OCI-LY7 (cell line): ENCODE measurements at regions not wholly inside any gene's neighbourhood (a gene's known extent, or its start where the extent isn't known, plus 50 kb on each side); places are given as distances from the start of the nearest gene placed in this dataset.
A peak's percentile ranks its signal among the peaks of the same experiment; 100 is the strongest.
"Not testable (repeated sequence)": the region's sequence is repeated elsewhere in the genome, so short reads cannot be mapped to it uniquely, and the experiment has no call there.

Source experiments
- BruUV-seq: library from RNA; stranded (reverse); fragments of 400-500 nt; replicated peaks from 2 replicates; lab custom pipeline; 2021; lab: Mats Ljungman, UMichigan
- CTCF ChIA-PET: fragments of 300-600 bp; sonication (Branson Sonifier 250); formaldehyde crosslinking; loops from one replicate; lab custom pipeline; 2022; ENCODE audit warnings: antibody characterized with exemption; ENCODE audit not compliant: unreplicated experiment; lab: Charles Lee
- POLR2A ChIA-PET: fragments of 300-600 bp; sonication (Branson Sonifier 250); formaldehyde crosslinking; loops from one replicate; lab custom pipeline; 2022; ENCODE audit warnings: antibody characterized with exemption; lab: Charles Lee
- DNase-seq: peaks from one replicate; pipeline ENCODE4 v3.0.0-alpha.2; 2015; ENCODE audit warnings: low spot score
- H2AFZ ChIP-seq: fragments of 200-600 bp; sonication (generic), shearing (Covaris generic); 2 replicates; pipeline ENCODE4 v1.6.1; 2014; ENCODE audit warnings: mild to moderate bottlenecking, antibody characterized with exemption, low read length, moderate library complexity
- H3K27ac ChIP-seq: fragments of 200-600 bp; sonication (generic); 2 replicates; pipeline ENCODE4 v1.5.1; 2014; ENCODE audit warnings: mixed run types, low read depth, mild to moderate bottlenecking, moderate library complexity, low read length, inconsistent platforms; ENCODE audit not compliant: poor library complexity, severe bottlenecking
- H3K36me3 ChIP-seq: fragments of 200-600 bp; sonication (generic); 2 replicates; pipeline ENCODE4 v1.6.1; 2014; ENCODE audit warnings: mild to moderate bottlenecking, antibody characterized with exemption, low read length, moderate library complexity, mixed read lengths; ENCODE audit not compliant: insufficient read depth
- H3K4me1 ChIP-seq: fragments of 200-600 bp; sonication (generic); 2 replicates; pipeline ENCODE4 v1.5.1; 2014; ENCODE audit warnings: mild to moderate bottlenecking, low read length; ENCODE audit not compliant: insufficient read depth, poor library complexity, severe bottlenecking
- H3K4me2 ChIP-seq: fragments of 200-600 bp; sonication (generic); 2 replicates; pipeline ENCODE4 v1.6.1; 2014; ENCODE audit warnings: mild to moderate bottlenecking, low read length
- H3K4me3 ChIP-seq: fragments of 200-600 bp; sonication (generic); 2 replicates; pipeline ENCODE4 v1.5.1; 2014; ENCODE audit warnings: mild to moderate bottlenecking, low read depth, low read length; ENCODE audit not compliant: poor library complexity, severe bottlenecking
- H3K79me2 ChIP-seq: fragments of 200-600 bp; sonication (generic); 2 replicates; pipeline ENCODE4 v1.6.1; 2016; ENCODE audit warnings: low read depth, mild to moderate bottlenecking, low read length, moderate library complexity, mixed read lengths; ENCODE audit not compliant: insufficient read depth
- H3K9me2 ChIP-seq: fragments of 200-600 bp; sonication (generic); 2 replicates; pipeline ENCODE4 v1.6.1; 2016; ENCODE audit warnings: mild to moderate bottlenecking, low read length, mixed read lengths; ENCODE audit not compliant: insufficient read depth
- H3K9me3 ChIP-seq: fragments of 200-600 bp; sonication (generic); 2 replicates; pipeline ENCODE4 v1.6.1; 2014; ENCODE audit warnings: mild to moderate bottlenecking, mixed run types, low read length, mixed read lengths
- H4K20me1 ChIP-seq: fragments of 200-600 bp; sonication (generic); 2 replicates; pipeline ENCODE4 v1.6.1; 2014; ENCODE audit warnings: mild to moderate bottlenecking, antibody characterized with exemption, low read length, moderate library complexity, mixed read lengths; ENCODE audit not compliant: insufficient read depth
- CTCF ChIP-seq: fragments of 200-600 bp; sonication (generic); conservative IDR thresholded peaks from 2 replicates; pipeline ENCODE4 v1.5.1; 2014; ENCODE audit warnings: mild to moderate bottlenecking, antibody characterized with exemption, low read length, moderate library complexity, mixed read lengths
- EZH2phosphoT487 ChIP-seq: fragments of 200-600 bp; sonication (generic); IDR thresholded peaks from 2 replicates; pipeline ENCODE4 v1.6.1; 2018; ENCODE audit warnings: low read depth, borderline replicate concordance, mild to moderate bottlenecking, mixed run types, antibody characterized with exemption, low read length, moderate library complexity, mixed read lengths
- intact Hi-C: fragments of 100-400 bp; cut with micrococcal nuclease; formaldehyde crosslinking; loops from one replicate; pipeline ENCODE4 v1.10.0; 2022; ENCODE audit not compliant: unreplicated experiment

- H2AFZ ChIP-seq, result no peak overlapping the region; the same call in 1 of the 2 replicates
- TF ChIP-seq EZH2phosphoT487 (no peak), CTCF (no peak)
- ChIA-PET CTCF (no interaction called here), POLR2A (no interaction called here)
- no peak overlapping the region for H3K27ac ChIP-seq
- no peaks in the 10 kb centered on the region for H3K9me3 ChIP-seq
- no peak for DNase-seq
- peaks cover 16% of the 10 kb centered on the region for H3K4me1 ChIP-seq
- H3K4me2 ChIP-seq, result no peak overlapping the region
- intact Hi-C loops, result loop anchor here (10.0 kb wide), 1 partner anchor 224 kb away; no protein-coding TSS in a partner anchor
- no peaks in the 10 kb centered on the region for H4K20me1 ChIP-seq
- H3K9me2 ChIP-seq, result no peaks in the 10 kb centered on the region
- no peaks in the 10 kb centered on the region for H3K36me3 ChIP-seq
- BruUV-seq, result no TSS peak
- no peak overlapping the region for H3K4me3 ChIP-seq
- no peaks in the 10 kb centered on the region for H3K79me2 ChIP-seq
Observed at GRCh38 chr20:47960769-47961541, 175.7 kb upstream of the SULF2 start.

GRCh38 chr20:47960277-47960676 is 175.0 kb upstream of the SULF2 start:
- Histone ChIP-seq H3K9me2 (no peaks in the 10 kb centered on the region), H4K20me1 (no peaks in the 10 kb centered on the region), H3K36me3 (no peaks in the 10 kb centered on the region), H3K79me2 (no peaks in the 10 kb centered on the region), H2AFZ (no peak overlapping the region), H3K4me3 (no peak overlapping the region), H3K4me2 (no peak overlapping the region), H3K27ac (no peak overlapping the region), H3K9me3 (no peaks in the 10 kb centered on the region), H3K4me1 (peaks cover 16% of the 10 kb centered on the region)
- no TSS peak for BruUV-seq
- intact Hi-C loops, result loop anchor here (10.0 kb wide), 1 partner anchor 225 kb away; no protein-coding TSS in a partner anchor
- POLR2A ChIA-PET, result no interaction called here
- TF ChIP-seq CTCF, result no peak
- no peak for TF ChIP-seq EZH2phosphoT487
- CTCF ChIA-PET, result no interaction called here
- DNase-seq, result no peak

- peak; percentile 20 for DNase-seq
- H3K79me2 ChIP-seq, H3K36me3 ChIP-seq, H3K9me3 ChIP-seq, H3K9me2 ChIP-seq, H3K4me3 ChIP-seq, H4K20me1 ChIP-seq, CTCF ChIA-PET, POLR2A ChIA-PET, intact Hi-C loops, BruUV-seq, H3K27ac ChIP-seq: not testable (repeated sequence)
- Histone ChIP-seq H3K4me2 (peak overlapping the region; percentile 24; the same call in 1 of the 2 replicates), H2AFZ (peak overlapping the region; percentile 73), H3K4me1 (peaks cover 16% of the 10 kb centered on the region)
Observed at GRCh38 chr20:47957989-47958801, 172.9 kb upstream of the SULF2 start.
